Loucy (cell line): ENCODE measurements at regions not wholly inside any gene's neighbourhood (a gene's known extent, or its start where the extent isn't known, plus 50 kb on each side); places are given as distances from the start of the nearest gene placed in this dataset.

ENCODE experiments used
- H2AFZ ChIP-seq: fragments of 200-600 bp; sonication (generic); 2 replicates; pipeline ENCODE4 v1.6.0; 2016; ENCODE audit warnings: antibody characterized with exemption, mild to moderate bottlenecking, low read length, moderate library complexity
- H3F3A ChIP-seq: fragments of 200-600 bp; 2 replicates; pipeline ENCODE4 v1.6.0; 2016; ENCODE audit warnings: antibody characterized with exemption, low read depth, mild to moderate bottlenecking
- H3K27me3 ChIP-seq: fragments of 200-600 bp; sonication (generic); 2 replicates; pipeline ENCODE4 v1.6.1; 2014; ENCODE audit warnings: low read length, mild to moderate bottlenecking; ENCODE audit not compliant: insufficient read depth, poor library complexity, severe bottlenecking
- H3K36me3 ChIP-seq: fragments of 200-600 bp; sonication (generic); 2 replicates; pipeline ENCODE4 v1.6.1; 2016; ENCODE audit warnings: low read length; ENCODE audit not compliant: insufficient read depth
- H3K4me1 ChIP-seq: fragments of 200-600 bp; sonication (generic); 2 replicates; pipeline ENCODE4 v1.5.1; 2014; ENCODE audit warnings: low read length, mild to moderate bottlenecking; ENCODE audit not compliant: insufficient read depth, poor library complexity, severe bottlenecking
- H3K4me2 ChIP-seq: fragments of 200-600 bp; sonication (generic); 2 replicates; pipeline ENCODE4 v1.6.0; 2014; ENCODE audit warnings: antibody characterized with exemption, low read length, low read depth, mild to moderate bottlenecking; ENCODE audit not compliant: poor library complexity, severe bottlenecking
- H3K4me3 ChIP-seq: fragments of 200-600 bp; sonication (generic); 2 replicates; pipeline ENCODE4 v1.5.1; 2014; ENCODE audit warnings: low read length, mild to moderate bottlenecking, mixed read lengths; ENCODE audit not compliant: poor library complexity, severe bottlenecking
- H3K79me2 ChIP-seq: fragments of 200-600 bp; sonication (generic); 2 replicates; pipeline ENCODE4 v1.6.1; 2014; ENCODE audit warnings: low read length; ENCODE audit not compliant: insufficient read depth
- H3K9ac ChIP-seq: fragments of 200-600 bp; sonication (generic); 2 replicates; pipeline ENCODE4 v1.6.0; 2014; ENCODE audit warnings: mild to moderate bottlenecking, low read depth, low read length, moderate library complexity; ENCODE audit not compliant: poor library complexity, severe bottlenecking
- H3K9me2 ChIP-seq: fragments of 200-600 bp; sonication (generic); replicated peaks from 2 replicates; pipeline ENCODE4 v1.6.1; 2016; ENCODE audit warnings: low read depth, low read length, mixed read lengths
- H3K9me3 ChIP-seq: fragments of 200-600 bp; sonication (generic); 2 replicates; pipeline ENCODE4 v1.6.1; 2014; ENCODE audit warnings: mild to moderate bottlenecking, antibody characterized with exemption, low read length, low read depth; ENCODE audit not compliant: insufficient read depth
- H4K20me1 ChIP-seq: fragments of 200-600 bp; sonication (generic); 2 replicates; pipeline ENCODE4 v1.6.0; 2014; ENCODE audit warnings: antibody characterized with exemption, low read length, mild to moderate bottlenecking; ENCODE audit not compliant: insufficient read depth, poor library complexity, severe bottlenecking
- EZH2phosphoT487 ChIP-seq: fragments of 200-600 bp; IDR thresholded peaks from 2 replicates; pipeline ENCODE4 v1.6.1; 2018; ENCODE audit warnings: antibody characterized with exemption, mild to moderate bottlenecking, moderate library complexity, borderline replicate concordance
- TF ChIP-seq, protein P1 (sequence below): fragments of 200-600 bp; sonication (generic); conservative IDR thresholded peaks from 2 replicates; pipeline ENCODE4 v1.5.1; 2014; ENCODE audit warnings: mild to moderate bottlenecking, antibody characterized with exemption, low read length

DNA sequence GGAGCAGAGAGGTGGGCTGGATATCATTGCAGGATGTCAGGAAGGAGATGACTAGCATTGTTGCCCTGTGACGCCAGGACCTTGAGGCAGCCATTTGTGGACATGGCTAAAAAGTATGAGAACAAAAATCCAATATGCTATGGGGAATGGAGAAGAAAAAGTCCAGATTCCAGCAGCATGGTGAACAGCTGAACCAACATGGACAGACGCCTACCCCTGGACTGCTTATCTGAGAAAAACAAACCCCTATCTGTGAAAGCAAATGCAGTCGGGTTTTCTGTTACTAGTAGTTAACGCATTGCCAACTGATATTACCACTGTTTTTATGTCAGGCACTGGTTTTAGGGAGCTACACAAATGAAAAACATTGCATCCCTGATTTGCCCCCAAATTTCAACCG lies 251.2 kb upstream of the RORA start:
- Histone ChIP-seq H3K79me2 (no peaks in the 10 kb centered on the region), H3K4me1 (no peaks in the 10 kb centered on the region), H3K36me3 (no peaks in the 10 kb centered on the region), H3F3A (no peaks in the 10 kb centered on the region), H4K20me1 (no peaks in the 10 kb centered on the region), H3K9me3 (no peaks in the 10 kb centered on the region), H2AFZ (no peak overlapping the region), H3K27me3 (no peaks in the 10 kb centered on the region), H3K9me2 (no peaks in the 10 kb centered on the region), H3K4me2 (no peak overlapping the region), H3K9ac (no peak overlapping the region), H3K4me3 (no peak overlapping the region)
- TF ChIP-seq EZH2phosphoT487, result no peak
- TF ChIP-seq, protein P1, sequence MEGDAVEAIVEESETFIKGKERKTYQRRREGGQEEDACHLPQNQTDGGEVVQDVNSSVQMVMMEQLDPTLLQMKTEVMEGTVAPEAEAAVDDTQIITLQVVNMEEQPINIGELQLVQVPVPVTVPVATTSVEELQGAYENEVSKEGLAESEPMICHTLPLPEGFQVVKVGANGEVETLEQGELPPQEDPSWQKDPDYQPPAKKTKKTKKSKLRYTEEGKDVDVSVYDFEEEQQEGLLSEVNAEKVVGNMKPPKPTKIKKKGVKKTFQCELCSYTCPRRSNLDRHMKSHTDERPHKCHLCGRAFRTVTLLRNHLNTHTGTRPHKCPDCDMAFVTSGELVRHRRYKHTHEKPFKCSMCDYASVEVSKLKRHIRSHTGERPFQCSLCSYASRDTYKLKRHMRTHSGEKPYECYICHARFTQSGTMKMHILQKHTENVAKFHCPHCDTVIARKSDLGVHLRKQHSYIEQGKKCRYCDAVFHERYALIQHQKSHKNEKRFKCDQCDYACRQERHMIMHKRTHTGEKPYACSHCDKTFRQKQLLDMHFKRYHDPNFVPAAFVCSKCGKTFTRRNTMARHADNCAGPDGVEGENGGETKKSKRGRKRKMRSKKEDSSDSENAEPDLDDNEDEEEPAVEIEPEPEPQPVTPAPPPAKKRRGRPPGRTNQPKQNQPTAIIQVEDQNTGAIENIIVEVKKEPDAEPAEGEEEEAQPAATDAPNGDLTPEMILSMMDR, result no peak

DNA sequence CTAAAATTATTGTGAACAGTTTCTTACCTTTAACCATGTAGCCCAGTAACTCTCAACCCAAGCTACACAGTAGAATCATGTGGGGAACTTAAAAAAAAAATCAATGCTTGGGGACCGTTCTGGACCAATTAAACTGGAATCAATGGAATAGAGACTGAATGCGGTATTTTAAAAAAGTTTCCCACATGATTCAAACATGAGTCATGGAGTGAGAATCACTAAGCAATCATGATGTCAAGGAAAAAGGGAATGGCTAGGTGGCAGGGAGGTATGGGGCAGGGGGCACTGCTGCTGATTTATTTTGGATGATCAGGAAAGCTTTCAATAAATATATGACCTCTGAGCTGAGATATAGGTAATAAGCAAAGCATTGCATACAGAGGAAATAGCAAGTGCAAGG lies 250.5 kb upstream of the RORA start:
- TF ChIP-seq, protein P1, result no peak
- no peak for TF ChIP-seq EZH2phosphoT487
- H3K9me2 ChIP-seq, result no peaks in the 10 kb centered on the region
- no peak overlapping the region for H3K4me3 ChIP-seq
- no peaks in the 10 kb centered on the region for H3K4me1 ChIP-seq
- no peaks in the 10 kb centered on the region for H3K36me3 ChIP-seq
- no peak overlapping the region for H3K9ac ChIP-seq
- no peaks in the 10 kb centered on the region for H3K27me3 ChIP-seq
- no peak overlapping the region for H2AFZ ChIP-seq
- H4K20me1 ChIP-seq, result no peaks in the 10 kb centered on the region
- H3F3A ChIP-seq, result no peaks in the 10 kb centered on the region
- H3K79me2 ChIP-seq, result no peaks in the 10 kb centered on the region
- H3K4me2 ChIP-seq, result no peak overlapping the region
- H3K9me3 ChIP-seq, result no peaks in the 10 kb centered on the region

DNA sequence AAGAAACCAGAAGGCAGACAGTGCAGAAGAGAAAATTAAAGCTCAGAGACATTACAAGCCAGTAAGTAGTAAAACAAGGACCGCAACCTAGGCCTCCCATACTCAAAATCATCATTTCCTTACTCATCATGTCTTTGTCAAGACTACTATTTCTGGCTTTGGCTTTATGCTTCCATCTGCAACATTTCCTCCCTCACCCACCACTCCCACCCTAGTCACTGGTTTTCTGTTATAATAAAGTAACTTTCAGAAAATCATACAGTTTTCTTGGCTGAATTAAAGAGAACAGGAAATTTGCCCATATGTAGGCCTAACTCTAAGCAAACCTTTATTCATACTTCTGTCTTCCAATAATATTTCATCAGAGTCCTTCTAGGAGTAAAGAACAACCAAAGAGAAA lies 247.6 kb upstream of the RORA start:
- Histone ChIP-seq H3K4me2 (no peak overlapping the region), H3K9me2 (no peaks in the 10 kb centered on the region)

More for the DNA sequence above, 247.6 kb upstream of the RORA start:
- Histone ChIP-seq H3F3A (no peaks in the 10 kb centered on the region), H2AFZ (no peak overlapping the region), H3K36me3 (no peaks in the 10 kb centered on the region), H3K27me3 (no peaks in the 10 kb centered on the region), H3K9ac (no peak overlapping the region), H4K20me1 (no peaks in the 10 kb centered on the region), H3K79me2 (no peaks in the 10 kb centered on the region), H3K9me3 (no peaks in the 10 kb centered on the region), H3K4me1 (no peaks in the 10 kb centered on the region), H3K4me3 (no peak overlapping the region)
- no peak for TF ChIP-seq EZH2phosphoT487
- TF ChIP-seq, protein P1, result no peak
